GM18519 (cell line): ENCODE measurements at regions not wholly inside any gene's neighbourhood (a gene's known extent, or its start where the extent isn't known, plus 50 kb on each side); places are given as distances from the start of the nearest gene placed in this dataset.

Experiments
- ATAC-seq: cut with Tn5 transposase; IDR thresholded peaks from one replicate; pipeline ENCODE4 v1.9.1; 2021; ENCODE audit warnings: mild to moderate bottlenecking, moderate library complexity; ENCODE audit not compliant: unreplicated experiment, low FRiP score

DNA sequence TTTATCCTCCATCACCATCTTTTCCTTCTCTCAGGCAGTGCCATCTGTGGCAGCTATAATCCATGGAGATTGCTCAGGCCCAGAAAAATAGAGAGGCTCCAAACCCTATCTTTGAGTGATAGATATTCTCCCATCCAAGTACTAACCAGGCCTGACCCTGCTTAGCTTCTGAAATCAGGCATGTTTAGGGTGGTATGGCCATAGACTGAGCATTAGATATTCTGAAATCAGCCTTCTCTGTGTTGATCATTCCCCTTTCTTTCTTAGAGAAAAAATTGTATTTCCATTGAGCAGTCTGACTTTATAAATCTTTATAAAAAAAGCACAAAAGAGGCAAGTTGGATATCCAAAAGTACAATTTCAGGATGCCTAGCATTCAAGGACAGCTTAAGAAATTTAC, 131.5 kb upstream of the ACVR2A start:
- no peak for ATAC-seq

DNA sequence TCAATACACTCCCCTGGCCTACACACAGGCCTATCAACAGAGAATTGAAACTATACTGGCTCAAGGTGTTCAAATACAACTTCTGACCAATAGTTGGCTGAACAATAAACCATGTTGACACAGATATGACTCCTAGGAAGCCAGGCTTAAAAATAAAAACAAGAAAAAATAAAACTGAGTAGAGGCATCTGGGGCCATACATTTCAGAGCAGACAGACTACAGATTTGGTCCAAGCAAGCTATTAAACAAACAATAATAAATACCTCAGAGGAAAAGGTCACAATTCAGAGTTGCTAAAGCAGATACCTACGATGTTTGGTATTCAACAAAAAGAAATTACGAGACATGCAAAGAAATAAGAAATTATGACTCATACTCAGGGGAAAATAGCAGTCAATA, 132.8 kb upstream of the ACVR2A start:
- no peak for ATAC-seq

DNA sequence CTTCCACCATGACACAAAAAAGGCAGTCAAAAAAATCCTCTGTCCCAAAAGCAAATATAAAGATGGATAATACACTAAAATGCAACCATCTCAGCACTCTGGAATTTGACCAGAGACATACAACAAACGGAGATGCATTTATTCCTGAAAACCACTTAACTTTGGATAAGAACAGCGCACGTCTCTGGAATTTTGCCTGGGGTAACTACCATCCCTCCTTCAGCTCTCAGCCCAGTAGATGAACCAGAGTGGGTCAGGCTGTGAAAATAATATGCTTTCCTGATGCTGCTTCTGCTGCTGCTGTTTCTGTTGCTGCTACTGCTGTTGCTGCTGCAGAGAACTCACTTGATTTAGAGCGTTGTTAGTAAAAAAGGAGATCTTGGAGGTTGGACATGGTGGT, 133.8 kb upstream of the ACVR2A start:
- no peak for ATAC-seq

DNA sequence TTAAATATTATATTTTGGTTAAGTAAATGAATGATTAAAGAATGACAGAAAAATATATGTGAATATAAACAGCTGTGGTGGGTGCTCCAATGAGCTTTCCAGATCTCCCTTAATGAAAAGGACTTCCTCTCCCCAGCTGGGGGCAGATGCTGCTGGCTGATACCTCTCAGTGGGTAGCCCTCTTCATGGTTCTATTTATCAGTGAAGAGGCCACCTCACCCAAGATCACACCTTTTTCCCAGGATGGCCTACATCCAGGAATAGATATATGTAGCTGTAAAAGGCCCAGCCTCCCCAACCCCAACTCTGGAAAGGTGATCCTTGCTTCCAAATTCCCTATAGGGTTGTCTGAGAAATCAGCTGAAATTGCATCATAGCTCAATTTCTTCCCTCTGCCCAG, 135.2 kb upstream of the ACVR2A start:
- no peak for ATAC-seq

DNA sequence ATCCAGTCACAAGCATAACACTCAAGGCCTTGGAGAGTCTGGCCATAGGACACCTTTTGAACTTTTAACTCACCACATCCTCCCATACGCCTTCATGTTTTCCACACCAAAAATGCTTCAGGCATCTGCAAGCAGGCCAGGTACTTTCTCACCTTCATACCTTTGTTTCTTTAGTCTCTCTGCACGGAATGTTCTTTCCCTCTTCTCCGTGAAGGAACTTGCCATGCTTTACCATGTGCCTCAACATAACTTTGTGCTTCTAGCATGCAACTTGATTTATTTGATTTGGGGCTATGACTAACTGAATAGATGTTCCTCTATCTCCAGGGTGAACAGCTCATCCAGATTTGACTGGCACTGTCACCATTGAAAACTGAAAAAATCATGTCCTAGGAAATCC, 141.7 kb upstream of the ACVR2A start:
- no peak for ATAC-seq

DNA sequence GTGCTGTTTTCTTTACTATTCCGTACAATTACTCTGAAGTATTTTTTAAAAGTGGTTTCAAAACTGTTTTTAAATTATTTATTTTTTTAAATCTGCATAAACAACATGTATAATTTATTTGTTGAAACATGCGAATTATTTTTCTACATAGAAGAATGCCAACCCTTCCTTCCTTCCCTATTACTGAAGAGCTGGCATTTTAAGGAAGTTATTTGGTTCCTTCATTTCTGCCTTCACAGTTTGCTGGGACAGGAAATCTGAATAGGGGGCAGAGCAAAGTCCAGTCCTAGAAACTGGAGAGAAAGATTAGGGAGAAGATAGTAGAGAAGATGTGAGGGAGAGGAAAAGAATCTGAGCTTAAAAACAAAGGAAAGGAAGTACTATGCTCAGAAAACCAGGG, 146.7 kb upstream of the ACVR2A start:
- ATAC-seq: no peak

DNA sequence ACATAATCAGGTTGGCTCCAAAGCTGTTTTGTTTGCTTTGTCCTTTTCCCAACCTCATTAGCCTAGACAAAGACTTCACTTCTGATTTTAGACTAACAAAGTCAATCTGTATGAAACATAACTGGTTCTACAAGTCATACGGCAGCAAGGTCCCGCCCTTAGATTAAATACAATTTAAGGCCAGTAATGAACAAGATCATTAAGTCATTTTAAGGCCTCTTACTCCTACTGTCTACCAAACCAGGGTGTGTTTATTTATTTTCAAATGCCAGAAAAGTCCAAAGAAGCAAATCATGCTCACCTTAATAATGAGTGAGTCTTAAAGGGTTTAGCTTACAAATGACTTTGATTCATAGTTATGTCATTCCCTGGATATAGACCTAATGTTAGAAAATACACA, 148.4 kb upstream of the ACVR2A start:
- ATAC-seq: no peak

DNA sequence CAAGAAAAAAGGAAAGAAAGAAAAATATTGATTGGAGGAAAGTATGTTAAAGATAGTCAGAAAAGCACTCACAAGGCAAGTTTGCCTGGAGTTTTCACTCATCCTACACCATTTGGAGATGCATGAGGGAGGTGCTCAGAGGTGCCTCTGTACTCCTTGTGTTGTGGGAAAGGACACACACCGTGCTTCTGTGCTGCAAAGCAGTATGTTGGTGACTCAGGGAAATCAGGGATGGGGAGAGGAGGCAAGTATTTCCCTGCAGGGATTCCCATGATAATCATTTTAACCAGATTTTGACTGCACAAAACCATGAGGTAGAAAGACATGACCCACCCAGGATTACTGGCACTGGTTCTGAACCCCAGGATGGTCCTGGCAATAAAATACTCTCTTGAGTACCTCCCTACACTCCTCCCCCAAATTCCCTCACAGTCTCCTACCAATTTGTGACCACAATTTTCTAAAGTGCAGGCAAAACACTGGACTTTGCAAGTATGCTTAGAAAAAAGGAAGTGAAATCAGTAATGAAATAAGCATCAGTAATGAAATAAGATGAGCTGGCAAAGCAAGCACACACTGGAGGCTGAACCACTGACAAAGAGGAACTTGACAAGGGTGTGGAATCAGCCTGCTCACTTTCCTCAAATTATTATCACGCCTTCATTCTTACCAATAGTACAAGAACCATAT, 155.5 kb upstream of the ACVR2A start:
- ATAC-seq: peak; percentile 100

DNA sequence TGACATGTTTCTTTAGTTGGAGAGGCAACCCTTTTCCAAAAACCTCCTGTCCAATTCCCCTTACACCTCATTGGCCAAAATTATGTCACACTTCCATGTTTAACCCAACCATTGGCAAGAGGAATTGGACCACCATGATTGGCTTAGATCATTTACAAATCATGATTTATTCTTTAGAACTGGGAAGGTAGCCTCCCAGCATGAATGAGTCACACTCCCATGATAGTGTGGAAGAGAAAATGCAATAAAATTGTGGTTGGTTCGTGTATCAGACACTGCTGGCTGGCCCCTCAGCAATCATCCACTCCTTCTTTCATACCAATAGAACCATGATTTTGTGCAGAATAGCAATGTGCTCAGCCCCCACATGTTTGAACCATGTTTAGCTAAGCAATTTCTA, 156.6 kb upstream of the ACVR2A start:
- ATAC-seq: no peak

DNA sequence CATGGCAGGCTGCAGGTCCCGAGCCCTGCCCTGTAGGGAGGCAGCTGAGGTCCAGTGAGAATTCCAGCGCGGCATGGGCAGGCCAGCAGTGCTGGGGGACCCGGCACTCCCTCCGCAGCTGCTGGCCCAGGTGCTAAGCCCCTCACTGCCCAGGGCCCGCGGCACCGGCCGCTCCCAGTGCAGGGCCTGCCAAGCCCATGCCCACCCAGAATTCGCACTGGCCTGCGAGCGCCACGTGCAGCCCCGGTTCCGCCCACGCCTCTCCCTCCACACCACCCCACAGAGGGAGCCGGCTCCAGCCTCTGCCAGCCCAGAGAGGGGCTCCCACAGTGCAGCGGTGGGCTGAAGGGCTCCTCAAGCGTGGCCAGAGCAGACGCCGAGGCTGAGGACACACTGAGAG, 158.5 kb upstream of the ACVR2A start:
- ATAC-seq: no peak

DNA sequence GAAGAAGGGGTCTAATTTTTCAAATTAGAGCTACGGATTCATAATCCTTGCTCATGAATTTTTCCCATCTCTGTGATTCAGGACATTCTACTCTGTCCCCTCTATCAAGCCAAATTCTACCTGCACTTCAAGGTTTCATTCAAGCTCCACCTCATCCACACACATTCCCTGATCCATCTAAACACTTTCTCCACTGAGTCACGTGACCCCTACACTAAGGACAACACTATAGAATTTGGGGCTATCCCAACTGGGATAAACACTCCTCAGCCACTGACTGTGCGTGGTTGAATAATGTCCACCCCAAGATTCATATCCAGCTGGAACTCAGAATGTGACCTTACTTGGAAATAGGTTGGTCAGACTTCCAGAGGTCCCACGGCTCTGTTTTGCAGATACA, 159.9 kb upstream of the ACVR2A start:
- ATAC-seq: no peak

DNA sequence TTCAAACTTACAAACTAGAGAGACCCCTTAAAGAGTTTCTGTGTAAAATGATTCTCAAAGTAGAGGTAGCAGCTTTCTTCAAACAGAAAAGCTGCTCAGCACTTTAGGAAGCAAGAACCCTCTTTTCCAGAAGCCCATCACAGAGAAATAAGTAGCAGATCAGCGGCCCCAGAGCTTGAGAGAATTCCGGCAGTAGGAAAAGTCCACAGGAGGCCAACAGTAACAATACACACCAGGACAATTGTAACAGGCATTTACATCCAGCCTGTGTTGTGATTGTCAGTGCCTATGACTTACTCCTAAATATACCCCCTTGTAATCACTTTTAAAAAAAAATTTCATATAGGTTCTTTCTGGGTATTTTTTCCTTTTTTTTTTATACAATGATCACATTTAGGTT, 161.4 kb upstream of the ACVR2A start:
- no peak for ATAC-seq

DNA sequence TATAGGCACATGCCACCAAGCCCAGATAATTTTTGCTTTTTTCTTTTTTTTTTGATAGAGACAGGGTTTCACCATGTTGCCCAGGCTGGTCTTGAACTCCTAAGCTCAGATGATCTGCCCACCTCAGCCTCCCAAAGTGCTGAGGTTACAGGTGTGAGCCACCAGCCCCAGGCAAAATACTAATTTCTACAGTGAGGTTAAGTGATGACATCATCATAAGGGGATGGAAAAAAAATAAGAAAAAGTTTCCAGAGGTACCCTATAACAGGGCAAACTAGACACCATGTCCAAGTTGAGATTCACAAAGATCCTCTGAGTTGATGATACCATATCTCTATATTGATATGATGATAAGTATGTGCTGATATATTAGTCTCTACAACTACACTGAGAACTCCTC, 163.7 kb upstream of the ACVR2A start:
- no peak for ATAC-seq

DNA sequence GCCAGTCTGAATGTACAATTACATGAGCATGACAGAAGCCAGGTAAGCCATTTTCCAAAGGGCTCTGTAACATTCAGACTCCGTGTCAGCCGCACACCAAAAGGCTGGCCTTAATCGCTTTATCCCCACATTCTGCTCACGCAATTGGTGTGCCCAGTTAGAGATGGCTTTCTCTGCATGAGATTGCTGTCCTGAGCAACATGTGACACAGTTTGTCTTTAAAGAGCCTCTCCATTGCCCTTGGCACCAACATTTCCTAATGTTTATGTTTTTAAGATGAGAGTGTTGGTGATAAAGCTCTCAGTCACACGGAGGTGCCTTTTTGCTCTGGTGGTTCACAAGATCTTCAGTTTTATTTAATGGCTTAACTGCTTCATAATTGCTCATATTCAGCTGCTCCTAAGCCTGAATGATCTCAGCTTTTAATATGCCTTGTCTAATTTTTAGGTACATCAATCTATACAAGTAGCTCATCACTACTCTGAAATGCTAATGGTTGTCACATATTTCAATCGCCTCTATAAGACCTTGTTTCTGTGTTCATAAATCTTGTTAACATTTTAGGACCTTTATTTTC, 164.8 kb upstream of the ACVR2A start:
- no peak for ATAC-seq

DNA sequence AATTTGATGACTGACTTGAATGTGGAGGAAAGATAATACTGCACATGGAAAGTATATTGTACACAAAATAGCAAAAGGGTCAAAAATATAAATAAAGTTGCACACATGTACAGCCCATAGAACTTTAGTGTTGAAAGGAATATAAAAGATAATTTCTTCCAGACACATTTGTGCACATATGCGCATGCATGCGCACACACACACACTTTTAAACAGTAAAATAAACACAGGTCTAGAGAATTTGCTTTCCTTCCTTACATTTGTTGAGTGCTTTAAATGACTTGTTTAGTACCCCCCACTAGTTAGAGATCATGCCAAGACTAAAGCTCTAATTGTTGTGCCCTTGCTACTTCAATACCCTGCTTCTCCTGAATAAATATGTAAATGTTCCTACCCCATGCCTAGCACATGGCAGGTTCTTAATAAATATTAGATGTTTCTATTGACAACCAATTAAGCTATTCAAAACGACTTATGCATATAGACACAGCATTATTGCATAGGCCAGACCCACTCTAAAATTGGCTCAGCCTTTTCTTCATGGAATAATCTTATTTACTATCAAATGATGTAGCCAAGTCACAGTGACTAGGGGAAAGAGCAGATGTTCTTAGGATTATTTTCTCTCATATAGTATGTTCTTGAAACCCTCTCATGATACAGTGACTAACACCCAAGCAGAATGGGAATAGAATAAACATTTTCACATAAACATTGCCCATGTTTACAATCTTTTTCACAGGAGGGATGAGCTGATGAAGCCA, 165.5 kb upstream of the ACVR2A start:
- no peak for ATAC-seq

DNA sequence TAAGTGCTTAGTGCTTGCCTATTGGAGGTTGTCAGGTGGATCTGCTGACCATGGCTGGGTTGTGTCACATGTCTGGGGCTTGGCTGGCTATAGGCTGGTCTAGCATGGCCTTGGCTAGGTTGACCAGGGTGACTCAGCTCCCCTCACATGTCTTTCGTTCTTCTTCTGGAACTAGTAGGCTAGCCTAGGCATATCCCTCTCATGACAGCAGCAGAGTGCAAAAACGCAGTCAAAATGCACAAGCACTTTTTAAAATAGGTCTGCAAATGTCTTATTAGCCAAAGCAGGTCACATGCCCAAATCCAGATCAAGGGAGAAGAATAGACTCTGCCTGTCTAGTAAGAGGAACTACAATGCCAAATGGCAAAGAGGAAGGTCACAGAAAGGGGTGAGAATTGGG, 179.7 kb upstream of the ACVR2A start:
- no peak for ATAC-seq

DNA sequence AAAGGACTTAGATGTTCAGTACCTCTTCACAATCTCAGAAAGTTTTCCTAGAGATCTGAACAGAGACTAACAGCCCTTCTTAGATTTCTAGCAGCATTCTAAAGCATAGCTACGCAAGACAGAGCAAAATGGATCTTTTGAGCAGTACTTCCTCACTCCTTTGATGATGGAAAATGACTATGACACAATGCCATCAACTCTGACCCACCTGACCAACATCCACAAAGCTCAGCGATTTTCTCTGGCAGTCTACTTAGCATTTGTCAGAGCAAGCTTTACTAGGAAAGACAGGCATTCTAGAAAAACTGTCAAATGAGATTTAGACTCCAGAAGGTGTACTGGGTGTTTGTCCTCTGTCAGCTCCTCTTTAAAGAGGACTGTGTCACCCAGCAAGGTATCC, 180.9 kb upstream of the ACVR2A start:
- peak; percentile 25 for ATAC-seq

DNA sequence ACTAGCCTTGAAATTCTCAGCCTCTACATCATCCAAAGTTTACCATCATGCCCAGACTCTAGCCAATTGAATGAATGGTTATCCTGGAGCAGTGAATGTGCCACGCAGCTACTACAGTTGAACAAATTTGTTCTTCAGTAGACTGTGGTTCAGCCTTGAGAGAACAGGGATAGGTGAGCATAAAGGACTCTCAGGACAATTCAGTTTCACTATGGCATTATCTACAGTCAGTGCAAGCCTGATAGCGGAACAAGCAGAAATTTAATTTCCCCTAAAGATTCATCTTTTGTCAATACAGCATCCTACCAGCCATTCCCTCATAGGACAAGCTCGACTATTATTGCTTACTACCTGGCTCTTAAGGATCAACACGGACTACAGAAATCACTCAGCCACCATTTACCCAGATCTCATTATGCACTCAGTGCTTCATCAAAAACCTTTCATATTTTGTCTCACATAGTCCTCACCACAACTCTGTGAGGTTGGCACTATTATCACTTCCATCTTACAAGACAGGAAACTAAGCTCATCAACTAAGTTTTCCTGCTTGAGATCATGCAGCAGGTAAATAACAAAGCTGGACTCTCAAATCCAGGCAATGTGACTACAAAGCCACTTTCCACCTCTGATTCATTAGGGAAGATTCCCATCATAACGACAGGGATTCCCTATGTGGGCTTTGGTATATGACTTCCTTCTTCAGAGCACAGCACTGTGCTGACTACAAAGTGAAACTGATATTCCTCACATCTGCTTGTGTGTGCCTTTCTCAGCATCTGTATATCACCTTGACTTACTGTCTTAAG, 181.5 kb upstream of the ACVR2A start:
- peak; percentile 88 for ATAC-seq

DNA sequence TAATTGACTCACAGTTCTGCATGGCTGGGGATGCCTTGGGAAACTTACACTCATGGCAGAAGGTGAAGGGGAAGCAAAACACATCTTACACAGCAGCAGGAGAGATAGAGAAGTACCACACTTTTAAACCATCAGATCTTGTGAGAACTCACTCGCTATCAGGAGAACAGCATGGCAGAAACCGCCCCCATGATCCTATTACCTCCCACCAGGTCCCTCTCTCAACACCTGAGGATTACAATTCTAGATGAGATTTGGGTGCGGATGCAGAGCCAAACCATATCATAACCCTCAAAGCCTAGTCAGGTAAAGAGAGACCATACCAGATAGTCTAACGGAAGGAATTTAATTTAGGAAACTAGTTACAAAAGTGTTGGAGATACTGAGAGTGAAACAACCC, 182.6 kb upstream of the ACVR2A start:
- no peak for ATAC-seq

DNA sequence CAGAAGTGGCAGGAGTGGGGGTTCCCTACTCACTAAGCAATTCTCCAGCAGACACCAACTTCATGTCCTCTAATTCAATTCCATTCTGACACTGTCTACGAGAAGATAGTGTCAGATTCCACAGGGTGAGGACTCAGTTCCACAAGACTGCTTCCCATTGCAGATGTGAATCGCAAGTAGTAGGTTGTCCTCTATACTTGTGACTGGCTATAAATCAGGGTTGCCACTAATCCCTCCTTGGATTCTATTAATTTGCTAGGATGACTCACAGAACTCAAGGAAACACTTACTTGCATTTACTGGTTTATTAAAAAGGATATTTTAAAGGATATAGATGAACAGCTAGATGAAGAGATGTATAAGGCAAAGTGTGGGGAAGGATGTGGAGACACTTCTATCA, 184.1 kb upstream of the ACVR2A start:
- ATAC-seq: no peak

DNA sequence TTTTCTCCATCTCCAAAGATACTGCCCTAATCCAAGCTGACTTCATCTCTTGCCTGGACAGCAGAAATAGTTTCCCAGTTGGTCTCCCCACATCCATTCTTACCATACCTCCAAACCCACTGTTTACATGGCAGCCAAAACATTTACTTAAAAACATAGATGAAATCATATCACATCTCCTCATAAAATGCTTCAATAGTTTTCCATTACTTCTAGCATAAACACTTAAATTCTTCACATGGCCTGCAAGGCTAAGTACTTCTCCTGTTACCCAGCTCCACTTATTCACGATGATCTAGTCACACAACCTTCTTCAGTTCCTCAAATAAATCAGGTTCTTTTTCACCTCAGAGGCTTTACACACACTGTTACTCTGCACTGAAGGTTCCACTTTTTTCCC, 185.8 kb upstream of the ACVR2A start:
- ATAC-seq: no peak
